DND-41 (cell line): ENCODE measurements at regions not wholly inside any gene's neighbourhood (a gene's known extent, or its start where the extent isn't known, plus 50 kb on each side); places are given as distances from the start of the nearest gene placed in this dataset.

Experiments
- ATAC-seq: fragments of 200-7000 bp; cut with Tn5 transposase; 3 replicates; pipeline ENCODE4 v1.9.1; 2021; ENCODE audit warnings: low read depth; ENCODE audit not compliant: insufficient read depth
- DNase-seq: peaks from one replicate; pipeline ENCODE4 v3.0.0-alpha.2; 2020
- H2AFZ ChIP-seq: 2 replicates; pipeline ENCODE4 v1.6.0; 2012; ENCODE audit warnings: low read depth, low read length
- H3K27ac ChIP-seq: 2 replicates; pipeline ENCODE4 v1.5.1; 2012; ENCODE audit warnings: low read length, inconsistent platforms
- H3K27me3 ChIP-seq: fragments of 200-600 bp; sonication (generic); 2 replicates; pipeline ENCODE4 v1.6.0; 2012; ENCODE audit warnings: low read length, mild to moderate bottlenecking, inconsistent platforms; ENCODE audit not compliant: insufficient read depth, poor library complexity
- H3K36me3 ChIP-seq: 2 replicates; pipeline ENCODE4 v1.5.1; 2012; ENCODE audit warnings: low read length, inconsistent platforms; ENCODE audit not compliant: insufficient read depth
- H3K4me1 ChIP-seq: 2 replicates; pipeline ENCODE4 v1.5.1; 2012; ENCODE audit warnings: mild to moderate bottlenecking, low read length; ENCODE audit not compliant: insufficient read depth
- H3K4me2 ChIP-seq: 2 replicates; pipeline ENCODE4 v1.6.0; 2012; ENCODE audit warnings: mild to moderate bottlenecking, moderate library complexity, low read length, inconsistent platforms; ENCODE audit not compliant: insufficient read depth
- H3K4me3 ChIP-seq, 2 experiments: fragments of 200-600 bp in 1 of 2; shearing (Covaris generic) in 1 of 2; 2 replicates each; pipeline ENCODE4 v1.5.1; 2012 to 2016; ENCODE audit warnings: inconsistent platforms in 2 of 2, low read length in 2 of 2, mild to moderate bottlenecking in 2 of 2, low read depth in 1 of 2, moderate library complexity in 1 of 2
- H3K79me2 ChIP-seq: 2 replicates; pipeline ENCODE4 v1.6.0; 2012; ENCODE audit warnings: low read length, inconsistent platforms; ENCODE audit not compliant: insufficient read depth
- H3K9ac ChIP-seq: 2 replicates; pipeline ENCODE4 v1.6.0; 2012; ENCODE audit warnings: low read depth, mild to moderate bottlenecking, inconsistent platforms, low read length, moderate library complexity
- H3K9me3 ChIP-seq: 2 replicates; pipeline ENCODE4 v1.5.1; 2012; ENCODE audit warnings: low read length, moderate library complexity, mild to moderate bottlenecking, inconsistent platforms; ENCODE audit not compliant: insufficient read depth, severe bottlenecking
- H4K20me1 ChIP-seq: 2 replicates; pipeline ENCODE4 v1.6.0; 2012; ENCODE audit warnings: low read length; ENCODE audit not compliant: insufficient read depth
- EZH2 ChIP-seq: IDR thresholded peaks from 3 replicates; pipeline ENCODE4 v1.6.1; 2012; ENCODE audit warnings: borderline replicate concordance, low read depth, mild to moderate bottlenecking, moderate library complexity, low read length, inconsistent platforms; ENCODE audit not compliant: severe bottlenecking
- TF ChIP-seq, protein P1 (sequence below): IDR thresholded peaks from 2 replicates; pipeline ENCODE4 v1.5.1; 2012; ENCODE audit warnings: borderline replicate concordance, low read length, moderate library complexity, mild to moderate bottlenecking; ENCODE audit not compliant: poor library complexity, severe bottlenecking; ENCODE audit errors: extremely low read depth

DNA sequence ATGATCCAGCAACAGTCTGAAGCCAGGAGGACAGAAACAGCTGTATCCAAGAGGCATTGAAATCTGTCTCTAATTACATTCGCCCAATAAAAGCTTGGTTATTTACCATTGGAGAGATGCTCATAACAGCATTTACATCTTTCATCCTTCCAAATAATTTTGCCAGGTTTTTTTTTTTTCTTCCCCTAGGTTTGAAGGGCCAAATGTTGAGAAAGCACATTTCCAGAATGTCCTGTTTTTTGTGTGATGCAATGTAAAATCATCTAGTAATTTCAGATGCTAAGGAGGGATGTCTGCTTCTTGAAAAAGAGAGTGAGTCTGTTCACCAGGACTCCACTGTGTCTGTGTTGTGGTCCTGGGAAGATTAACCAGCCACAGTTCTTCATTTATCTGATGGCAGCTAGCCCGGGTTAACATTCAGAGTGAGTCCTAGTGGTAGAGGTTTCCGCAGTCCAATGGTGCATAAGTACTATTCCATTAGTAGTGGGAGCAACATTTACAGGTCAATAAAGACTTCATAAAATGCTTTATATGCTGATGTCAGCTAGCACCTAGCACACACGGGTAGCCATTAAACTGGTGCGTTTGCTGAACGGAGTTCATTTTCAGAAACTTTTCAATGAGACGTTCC lies 406.8 kb downstream of the STIM2 start:
- H3K27me3 ChIP-seq = no peaks in the 10 kb centered on the region
- no peaks in the 10 kb centered on the region for H3K36me3 ChIP-seq
- H3K9me3 ChIP-seq = no peaks in the 10 kb centered on the region
- ATAC-seq = no peak
- no peaks in the 10 kb centered on the region for H3K4me1 ChIP-seq
- H3K4me2 ChIP-seq = no peak overlapping the region
- no peak overlapping the region for H3K27ac ChIP-seq
- H3K9ac ChIP-seq = no peak overlapping the region
- no peak for TF ChIP-seq EZH2
- TF ChIP-seq, protein P1, sequence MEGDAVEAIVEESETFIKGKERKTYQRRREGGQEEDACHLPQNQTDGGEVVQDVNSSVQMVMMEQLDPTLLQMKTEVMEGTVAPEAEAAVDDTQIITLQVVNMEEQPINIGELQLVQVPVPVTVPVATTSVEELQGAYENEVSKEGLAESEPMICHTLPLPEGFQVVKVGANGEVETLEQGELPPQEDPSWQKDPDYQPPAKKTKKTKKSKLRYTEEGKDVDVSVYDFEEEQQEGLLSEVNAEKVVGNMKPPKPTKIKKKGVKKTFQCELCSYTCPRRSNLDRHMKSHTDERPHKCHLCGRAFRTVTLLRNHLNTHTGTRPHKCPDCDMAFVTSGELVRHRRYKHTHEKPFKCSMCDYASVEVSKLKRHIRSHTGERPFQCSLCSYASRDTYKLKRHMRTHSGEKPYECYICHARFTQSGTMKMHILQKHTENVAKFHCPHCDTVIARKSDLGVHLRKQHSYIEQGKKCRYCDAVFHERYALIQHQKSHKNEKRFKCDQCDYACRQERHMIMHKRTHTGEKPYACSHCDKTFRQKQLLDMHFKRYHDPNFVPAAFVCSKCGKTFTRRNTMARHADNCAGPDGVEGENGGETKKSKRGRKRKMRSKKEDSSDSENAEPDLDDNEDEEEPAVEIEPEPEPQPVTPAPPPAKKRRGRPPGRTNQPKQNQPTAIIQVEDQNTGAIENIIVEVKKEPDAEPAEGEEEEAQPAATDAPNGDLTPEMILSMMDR = no peak
- DNase-seq = no peak
- H3K79me2 ChIP-seq = no peaks in the 10 kb centered on the region
- H3K4me3 ChIP-seq = no peak overlapping the region
- no peak overlapping the region for H2AFZ ChIP-seq
- no peaks in the 10 kb centered on the region for H4K20me1 ChIP-seq

DNA sequence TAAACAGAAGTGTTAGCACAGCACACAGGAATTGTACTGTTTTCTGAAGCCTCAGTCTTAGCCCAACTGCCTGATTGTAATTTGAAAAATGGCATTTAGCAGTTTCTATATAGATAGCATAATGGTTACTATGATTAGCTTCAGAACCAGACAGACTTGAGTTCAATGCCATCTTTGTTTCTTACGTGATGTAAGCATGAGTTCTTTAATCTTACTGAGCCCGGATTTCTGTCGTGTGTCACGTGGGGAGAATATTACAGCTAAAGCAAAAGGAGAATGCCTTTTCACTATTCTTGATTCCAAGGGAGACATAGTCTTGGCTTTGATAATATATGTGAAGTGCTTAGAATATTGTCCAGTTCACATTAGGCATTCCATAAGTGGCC lies 407.3 kb downstream of the STIM2 start:
- Histone ChIP-seq H3K4me3 (no peak overlapping the region), H3K9me3 (no peaks in the 10 kb centered on the region), H3K79me2 (no peaks in the 10 kb centered on the region), H4K20me1 (no peaks in the 10 kb centered on the region), H3K4me2 (no peak overlapping the region), H2AFZ (no peak overlapping the region), H3K9ac (no peak overlapping the region), H3K36me3 (no peaks in the 10 kb centered on the region), H3K4me1 (no peaks in the 10 kb centered on the region), H3K27me3 (no peaks in the 10 kb centered on the region), H3K27ac (no peak overlapping the region)
- ATAC-seq (no peak), DNase-seq (no peak)
- TF ChIP-seq EZH2 = no peak
- TF ChIP-seq, protein P1 = no peak

DNA sequence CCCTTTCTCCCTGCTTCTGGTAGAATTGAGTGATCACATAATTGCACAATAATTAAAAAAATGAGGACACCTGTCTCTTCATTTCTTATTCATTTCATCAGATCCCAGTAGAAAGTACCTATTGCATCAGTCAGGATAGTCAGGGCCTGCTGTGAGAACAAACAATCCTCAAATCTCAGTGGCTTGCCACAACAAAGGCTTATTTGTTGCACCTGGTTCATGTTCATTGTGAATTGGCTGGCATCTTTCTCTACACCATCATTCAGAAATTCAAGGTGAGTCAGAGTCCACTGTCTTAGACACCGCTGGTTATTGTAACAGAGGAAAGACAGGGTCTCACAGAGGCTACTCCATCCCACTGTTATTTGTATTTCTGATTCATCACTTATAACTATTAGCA lies 409.8 kb downstream of the STIM2 start:
- no peaks in the 10 kb centered on the region for H3K4me1 ChIP-seq
- H3K27ac ChIP-seq = no peak overlapping the region
- H2AFZ ChIP-seq = no peak overlapping the region
- no peak for TF ChIP-seq EZH2
- TF ChIP-seq, protein P1 = no peak
- H3K9ac ChIP-seq = no peak overlapping the region
- no peaks in the 10 kb centered on the region for H4K20me1 ChIP-seq
- H3K9me3 ChIP-seq = no peaks in the 10 kb centered on the region
- no peaks in the 10 kb centered on the region for H3K27me3 ChIP-seq
- H3K4me2 ChIP-seq = no peak overlapping the region
- no peaks in the 10 kb centered on the region for H3K79me2 ChIP-seq
- no peak overlapping the region for H3K4me3 ChIP-seq
- H3K36me3 ChIP-seq = no peaks in the 10 kb centered on the region
- ATAC-seq (no peak), DNase-seq (no peak)
